ENCODE measurements at regions not wholly inside any gene's neighbourhood (a gene's known extent, or its start where the extent isn't known, plus 50 kb on each side); places are given as distances from the start of the nearest gene placed in this dataset.

- no peak overlapping the region for H3K9ac ChIP-seq (ENCODE audit: low read length)
- H3F3A ChIP-seq (ENCODE audit: insufficient read depth, low read length, poor library complexity, severe bottlenecking): no peaks in the 10 kb centered on the region
- no peaks in the 10 kb centered on the region for H3K36me3 ChIP-seq (ENCODE audit: insufficient read depth, low read length)
- no peaks in the 10 kb centered on the region for H3K79me2 ChIP-seq (replicated peaks; ENCODE audit: insufficient read depth, low read length)
- no peak overlapping the region for H3K4me3 ChIP-seq (ENCODE audit: low read length)
- H3K9me2 ChIP-seq (ENCODE audit: insufficient read depth, low read length): no peaks in the 10 kb centered on the region
- H3K27ac ChIP-seq (ENCODE audit: low read length): no peak overlapping the region
- no peaks in the 10 kb centered on the region for H3K27me3 ChIP-seq (ENCODE audit: insufficient read depth, low read depth, low read length)
- no peaks in the 10 kb centered on the region for H3K9me3 ChIP-seq (ENCODE audit: low read length)
- H3K4me2 ChIP-seq (ENCODE audit: low read length): no peak overlapping the region
- no peaks in the 10 kb centered on the region for H4K20me1 ChIP-seq (ENCODE audit: insufficient read depth)
- no peak overlapping the region for H2AFZ ChIP-seq (ENCODE audit: low read depth, low read length)
- TF ChIP-seq POLR2AphosphoS5 (IDR thresholded peaks at IDR 0.05): no peak
- no peak for TF ChIP-seq EP300 (conservative IDR thresholded peaks at IDR 0.05; ENCODE audit: poor library complexity, severe bottlenecking)
- TF ChIP-seq MXI1 (conservative IDR thresholded peaks at IDR 0.05; ENCODE audit: poor library complexity, severe bottlenecking): no peak
- no peak for TF ChIP-seq EZH2 (IDR thresholded peaks at IDR 0.05; ENCODE audit: borderline replicate concordance, insufficient read depth, low read length, poor library complexity, severe bottlenecking)
- no peak for TF ChIP-seq TAF1 (IDR thresholded peaks at IDR 0.05; ENCODE audit: low read depth)
- TF ChIP-seq CTCF (IDR thresholded peaks at IDR 0.05; ENCODE audit: poor library complexity, severe bottlenecking): no peak
- TF ChIP-seq SMC3 (conservative IDR thresholded peaks at IDR 0.05; ENCODE audit: poor library complexity): no peak
These were observed 882.4 kb upstream of the FAM98A start for GRCh38 chr2:34481542-34481941.

GRCh38 chr2:34480366-34480765, 881.3 kb upstream of the FAM98A start:
- Histone ChIP-seq H3K4me3 (ENCODE audit: low read length) (no peak overlapping the region), H3K9ac (ENCODE audit: low read length) (no peak overlapping the region), H3K9me2 (ENCODE audit: insufficient read depth, low read length) (no peaks in the 10 kb centered on the region), H2AFZ (ENCODE audit: low read depth, low read length) (no peak overlapping the region), H3K9me3 (ENCODE audit: low read length) (no peaks in the 10 kb centered on the region), H3K27me3 (ENCODE audit: insufficient read depth, low read depth, low read length) (no peaks in the 10 kb centered on the region), H3F3A (ENCODE audit: insufficient read depth, low read length, poor library complexity, severe bottlenecking) (no peaks in the 10 kb centered on the region), H3K4me2 (ENCODE audit: low read length) (no peak overlapping the region), H4K20me1 (ENCODE audit: insufficient read depth) (no peaks in the 10 kb centered on the region), H3K27ac (ENCODE audit: low read length) (peak overlapping the region; percentile 50), H3K36me3 (ENCODE audit: insufficient read depth, low read length) (no peaks in the 10 kb centered on the region), H3K79me2 (replicated peaks; ENCODE audit: insufficient read depth, low read length) (no peaks in the 10 kb centered on the region)
- no peak for TF ChIP-seq CTCF (IDR thresholded peaks at IDR 0.05; ENCODE audit: poor library complexity, severe bottlenecking)
- no peak for TF ChIP-seq MXI1 (conservative IDR thresholded peaks at IDR 0.05; ENCODE audit: poor library complexity, severe bottlenecking)
- TF ChIP-seq RAD21 (conservative IDR thresholded peaks at IDR 0.05): no peak
- TF ChIP-seq EP300 (conservative IDR thresholded peaks at IDR 0.05; ENCODE audit: poor library complexity, severe bottlenecking): no peak
- TF ChIP-seq EZH2 (IDR thresholded peaks at IDR 0.05; ENCODE audit: borderline replicate concordance, insufficient read depth, low read length, poor library complexity, severe bottlenecking): no peak
- TF ChIP-seq SMC3 (conservative IDR thresholded peaks at IDR 0.05; ENCODE audit: poor library complexity): no peak
- TF ChIP-seq TAF1 (IDR thresholded peaks at IDR 0.05; ENCODE audit: low read depth): no peak
- TF ChIP-seq POLR2AphosphoS5 (IDR thresholded peaks at IDR 0.05): no peak
- TF ChIP-seq REST (IDR thresholded peaks at IDR 0.05; ENCODE audit: borderline replicate concordance): no peak
